NCI-H2227 (cell line): ENCODE measurements at regions not wholly inside any gene's neighbourhood (a gene's known extent, or its start where the extent isn't known, plus 50 kb on each side); places are given as distances from the start of the nearest gene placed in this dataset.
"Not testable (repeated sequence)": the region's sequence is repeated elsewhere in the genome, so short reads cannot be mapped to it uniquely, and the experiment has no call there.

ENCODE experiments used
- DNase-seq: peaks from one replicate; lab custom pipeline; 2025; ENCODE audit not compliant: unreplicated experiment; lab: John Stamatoyannopoulos, UW

GRCh38 chr9:38195737-38196161 is 126.7 kb upstream of the SHB start:
- DNase-seq: peak; percentile 4

- no peak for DNase-seq
Observed at GRCh38 chr9:38194870-38195269, 125.8 kb upstream of the SHB start.

- DNase-seq: no peak
Observed at GRCh38 chr9:38192731-38193265, 123.8 kb upstream of the SHB start.

GRCh38 chr9:38186404-38187115 is 117.5 kb upstream of the SHB start:
- no peak for DNase-seq

GRCh38 chr9:38185647-38186403 is 116.8 kb upstream of the SHB start:
- peak; percentile 5 for DNase-seq

- DNase-seq: no peak
Observed at GRCh38 chr9:38183994-38184568, 115.1 kb upstream of the SHB start.

- DNase-seq: peak; percentile 14
Observed at GRCh38 chr9:38182321-38182720, 113.3 kb upstream of the SHB start.

- DNase-seq: no peak
Observed at GRCh38 chr9:38181866-38182265, 112.8 kb upstream of the SHB start.

- no peak for DNase-seq
Observed at GRCh38 chr9:38181232-38181631, 112.2 kb upstream of the SHB start.

- DNase-seq: no peak
Observed at GRCh38 chr9:38180656-38181055, 111.6 kb upstream of the SHB start.

GRCh38 chr9:38179965-38180364 is 110.9 kb upstream of the SHB start:
- DNase-seq: no peak

GRCh38 chr9:38178237-38178636 is 109.2 kb upstream of the SHB start:
- no peak for DNase-seq

- no peak for DNase-seq
Observed at GRCh38 chr9:38177680-38178079, 108.7 kb upstream of the SHB start.

GRCh38 chr9:38176251-38176650 is 107.2 kb upstream of the SHB start:
- DNase-seq: no peak

- no peak for DNase-seq
Observed at GRCh38 chr9:38175423-38175822, 106.4 kb upstream of the SHB start.

GRCh38 chr9:38172586-38172985 is 103.6 kb upstream of the SHB start:
- DNase-seq: no peak

- no peak for DNase-seq
Observed at GRCh38 chr9:38171926-38172325, 102.9 kb upstream of the SHB start.

GRCh38 chr9:38171538-38171884 is 102.5 kb upstream of the SHB start:
- DNase-seq: no peak

GRCh38 chr9:38170763-38171537 is 101.9 kb upstream of the SHB start:
- DNase-seq: not testable (repeated sequence)

GRCh38 chr9:38170155-38170554 is 101.1 kb upstream of the SHB start:
- not testable (repeated sequence) for DNase-seq

GRCh38 chr9:38166501-38166900 is 97.5 kb upstream of the SHB start:
- no peak for DNase-seq
